ENCODE measurements at regions not wholly inside any gene's neighbourhood (a gene's known extent, or its start where the extent isn't known, plus 50 kb on each side); places are given as distances from the start of the nearest gene placed in this dataset.

- Histone ChIP-seq H3K9ac (ENCODE audit: low read length) (no peak overlapping the region), H3K27ac (ENCODE audit: low read depth, low read length, poor library complexity, severe bottlenecking) (no peak overlapping the region), H3K4me2 (ENCODE audit: low read length) (no peak overlapping the region), H4K20me1 (ENCODE audit: insufficient read depth, low read length) (no peaks in the 10 kb centered on the region), H3K9me2 (ENCODE audit: low read depth, low read length) (no peaks in the 10 kb centered on the region), H3K9me3 (ENCODE audit: low read length) (no peaks in the 10 kb centered on the region), H3K79me2 (ENCODE audit: insufficient read depth, low read length) (no peaks in the 10 kb centered on the region), H3K27me3 (ENCODE audit: insufficient read depth, low read length) (no peaks in the 10 kb centered on the region), H3K4me1 (ENCODE audit: insufficient read depth, low read length, severe bottlenecking) (peaks cover 5% of the 10 kb centered on the region), H3K4me3 (ENCODE audit: low read depth, low read length, poor library complexity, severe bottlenecking) (no peak overlapping the region), H3K36me3 (ENCODE audit: insufficient read depth, low read length) (no peaks in the 10 kb centered on the region), H3F3A (ENCODE audit: insufficient read depth, low read length) (no peaks in the 10 kb centered on the region), H2AFZ (ENCODE audit: low read length) (no peak overlapping the region)
- TF ChIP-seq CTCF (IDR thresholded peaks at IDR 0.05; ENCODE audit: low read length) = no peak
- TF ChIP-seq EZH2 (IDR thresholded peaks at IDR 0.05; ENCODE audit: borderline replicate concordance, low read length) = no peak
These were observed 63.4 kb downstream of the CLDN34 start for GRCh38 chrX:10030570-10030969.

- H3K79me2 ChIP-seq (ENCODE audit: insufficient read depth, low read length) = no peaks in the 10 kb centered on the region
- no peaks in the 10 kb centered on the region for H3K9me2 ChIP-seq (ENCODE audit: low read depth, low read length)
- H3K9ac ChIP-seq (ENCODE audit: low read length) = no peak overlapping the region
- no peaks in the 10 kb centered on the region for H3K27me3 ChIP-seq (ENCODE audit: insufficient read depth, low read length)
- no peaks in the 10 kb centered on the region for H4K20me1 ChIP-seq (ENCODE audit: insufficient read depth, low read length)
- H3K4me1 ChIP-seq (ENCODE audit: insufficient read depth, low read length, severe bottlenecking) = peaks cover 5% of the 10 kb centered on the region
- H3K9me3 ChIP-seq (ENCODE audit: low read length) = no peaks in the 10 kb centered on the region
- no peaks in the 10 kb centered on the region for H3F3A ChIP-seq (ENCODE audit: insufficient read depth, low read length)
- no peak overlapping the region for H3K27ac ChIP-seq (ENCODE audit: low read depth, low read length, poor library complexity, severe bottlenecking)
- no peak overlapping the region for H3K4me2 ChIP-seq (ENCODE audit: low read length)
- no peak overlapping the region for H3K4me3 ChIP-seq (ENCODE audit: low read depth, low read length, poor library complexity, severe bottlenecking)
- TF ChIP-seq EZH2 (IDR thresholded peaks at IDR 0.05; ENCODE audit: borderline replicate concordance, low read length) = no peak
- no peak for TF ChIP-seq CTCF (IDR thresholded peaks at IDR 0.05; ENCODE audit: low read length)
- no peak overlapping the region for H2AFZ ChIP-seq (ENCODE audit: low read length)
- H3K36me3 ChIP-seq (ENCODE audit: insufficient read depth, low read length) = no peaks in the 10 kb centered on the region
These were observed 64.6 kb downstream of the CLDN34 start for GRCh38 chrX:10031746-10032145.

GRCh38 chrX:10032147-10032546 is 65.0 kb downstream of the CLDN34 start:
- H3K27me3 ChIP-seq (ENCODE audit: insufficient read depth, low read length) = no peaks in the 10 kb centered on the region
- H2AFZ ChIP-seq (ENCODE audit: low read length) = no peak overlapping the region
- H3K9me3 ChIP-seq (ENCODE audit: low read length) = no peaks in the 10 kb centered on the region
- H3K9ac ChIP-seq (ENCODE audit: low read length) = no peak overlapping the region
- H3K36me3 ChIP-seq (ENCODE audit: insufficient read depth, low read length) = no peaks in the 10 kb centered on the region
- H3K79me2 ChIP-seq (ENCODE audit: insufficient read depth, low read length) = no peaks in the 10 kb centered on the region
- H3K4me3 ChIP-seq (ENCODE audit: low read depth, low read length, poor library complexity, severe bottlenecking) = no peak overlapping the region
- no peak overlapping the region for H3K27ac ChIP-seq (ENCODE audit: low read depth, low read length, poor library complexity, severe bottlenecking)
- H4K20me1 ChIP-seq (ENCODE audit: insufficient read depth, low read length) = no peaks in the 10 kb centered on the region
- TF ChIP-seq CTCF (IDR thresholded peaks at IDR 0.05; ENCODE audit: low read length) (no peak), EZH2 (IDR thresholded peaks at IDR 0.05; ENCODE audit: borderline replicate concordance, low read length) (no peak)
- H3F3A ChIP-seq (ENCODE audit: insufficient read depth, low read length) = no peaks in the 10 kb centered on the region
- peaks cover 5% of the 10 kb centered on the region for H3K4me1 ChIP-seq (ENCODE audit: insufficient read depth, low read length, severe bottlenecking)
- H3K9me2 ChIP-seq (ENCODE audit: low read depth, low read length) = no peaks in the 10 kb centered on the region
- no peak overlapping the region for H3K4me2 ChIP-seq (ENCODE audit: low read length)

All from OCI-LY1 (cell line).